Muscle of arm (tissue), 1 donor: ENCODE measurements at regions not wholly inside any gene's neighbourhood (a gene's known extent, or its start where the extent isn't known, plus 50 kb on each side); places are given as distances from the start of the nearest gene placed in this dataset.
A peak's percentile ranks its signal among the peaks of the same experiment; 100 is the strongest.
"Not testable (repeated sequence)": the region's sequence is repeated elsewhere in the genome, so short reads cannot be mapped to it uniquely, and the experiment has no call there.

ENCODE experiments used
- DNase-seq: peaks from one replicate; pipeline ENCODE4 v3.0.0-alpha.2; 2013

- not testable (repeated sequence) for DNase-seq
Measured at GRCh38 chr14:83091991-83092956, 1558.6 kb upstream of the SEL1L start.

GRCh38 chr14:83096092-83096491 is 1562.4 kb upstream of the SEL1L start:
- DNase-seq: no peak

- DNase-seq: no peak
Measured at GRCh38 chr14:83101846-83102245, 1568.2 kb upstream of the SEL1L start.

- DNase-seq: no peak
Measured at GRCh38 chr14:83118029-83118428, 1584.4 kb upstream of the SEL1L start.

GRCh38 chr14:83120187-83120586 is 1586.5 kb upstream of the SEL1L start:
- no peak for DNase-seq

GRCh38 chr14:83126076-83126475 is 1592.4 kb upstream of the SEL1L start:
- no peak for DNase-seq

GRCh38 chr14:83128783-83129182 is 1595.1 kb upstream of the SEL1L start:
- no peak for DNase-seq

GRCh38 chr14:83129496-83129895 is 1595.8 kb upstream of the SEL1L start:
- no peak for DNase-seq

- DNase-seq: no peak
Measured at GRCh38 chr14:83133981-83134645, 1600.5 kb upstream of the SEL1L start.

GRCh38 chr14:83140756-83141155 is 1607.1 kb upstream of the SEL1L start:
- DNase-seq: no peak

- no peak for DNase-seq
Measured at GRCh38 chr14:83147006-83147405, 1613.4 kb upstream of the SEL1L start.

- DNase-seq: no peak
Measured at GRCh38 chr14:83151571-83151970, 1617.9 kb upstream of the SEL1L start.

- no peak for DNase-seq
Measured at GRCh38 chr14:83153081-83153480, 1619.4 kb upstream of the SEL1L start.

- no peak for DNase-seq
Measured at GRCh38 chr14:83162361-83162929, 1628.8 kb upstream of the SEL1L start.

- no peak for DNase-seq
Measured at GRCh38 chr14:83163016-83163415, 1629.4 kb upstream of the SEL1L start.

GRCh38 chr14:83164016-83164415 is 1630.4 kb upstream of the SEL1L start:
- DNase-seq: peak; percentile 7

GRCh38 chr14:83164591-83164990 is 1630.9 kb upstream of the SEL1L start:
- no peak for DNase-seq

GRCh38 chr14:83170165-83170564 is 1636.5 kb upstream of the SEL1L start:
- DNase-seq: no peak

- no peak for DNase-seq
Measured at GRCh38 chr14:83171761-83172160, 1638.1 kb upstream of the SEL1L start.

- DNase-seq: no peak
Measured at GRCh38 chr14:83172363-83172762, 1638.7 kb upstream of the SEL1L start.

- DNase-seq: no peak
Measured at GRCh38 chr14:83173687-83174086, 1640.0 kb upstream of the SEL1L start.

GRCh38 chr14:83184531-83184930 is 1650.9 kb upstream of the SEL1L start:
- DNase-seq: no peak

GRCh38 chr14:83188311-83188710 is 1654.7 kb upstream of the SEL1L start:
- not testable (repeated sequence) for DNase-seq
